ENCODE measurements at regions not wholly inside any gene's neighbourhood (a gene's known extent, or its start where the extent isn't known, plus 50 kb on each side); places are given as distances from the start of the nearest gene placed in this dataset.

GRCh38 chr12:126359216-126359615 is 1294.0 kb downstream of the AACS start:
- TF ChIP-seq POLR2AphosphoS5 (IDR thresholded peaks at IDR 0.05; ENCODE audit: low read depth) = no peak
- no peak for TF ChIP-seq CTCF (conservative IDR thresholded peaks at IDR 0.05; ENCODE audit: low read depth in 2 of 2)
- no peak for TF ChIP-seq EZH2phosphoT487 (IDR thresholded peaks at IDR 0.05; ENCODE audit: unreplicated experiment)
- no peak for TF ChIP-seq EZH2 (IDR thresholded peaks at IDR 0.05; ENCODE audit: low read depth, unreplicated experiment)
- TF ChIP-seq REST (IDR thresholded peaks at IDR 0.05; ENCODE audit: unreplicated experiment) = no peak
- TF ChIP-seq CREB1 (CRISPR knock-in tag; IDR thresholded peaks at IDR 0.05; ENCODE audit: low read depth) = no peak
- TF ChIP-seq, protein P1, sequence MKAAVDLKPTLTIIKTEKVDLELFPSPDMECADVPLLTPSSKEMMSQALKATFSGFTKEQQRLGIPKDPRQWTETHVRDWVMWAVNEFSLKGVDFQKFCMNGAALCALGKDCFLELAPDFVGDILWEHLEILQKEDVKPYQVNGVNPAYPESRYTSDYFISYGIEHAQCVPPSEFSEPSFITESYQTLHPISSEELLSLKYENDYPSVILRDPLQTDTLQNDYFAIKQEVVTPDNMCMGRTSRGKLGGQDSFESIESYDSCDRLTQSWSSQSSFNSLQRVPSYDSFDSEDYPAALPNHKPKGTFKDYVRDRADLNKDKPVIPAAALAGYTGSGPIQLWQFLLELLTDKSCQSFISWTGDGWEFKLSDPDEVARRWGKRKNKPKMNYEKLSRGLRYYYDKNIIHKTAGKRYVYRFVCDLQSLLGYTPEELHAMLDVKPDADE (IDR thresholded peaks at IDR 0.05) = no peak
- TF ChIP-seq NANOG (IDR thresholded peaks at IDR 0.05; ENCODE audit: borderline replicate concordance) = no peak
- TF ChIP-seq STAT1 (IDR thresholded peaks at IDR 0.05; ENCODE audit: unreplicated experiment) = no peak
